HepG2 (cell line): ENCODE measurements at regions not wholly inside any gene's neighbourhood (a gene's known extent, or its start where the extent isn't known, plus 50 kb on each side); places are given as distances from the start of the nearest gene placed in this dataset.
A peak's percentile ranks its signal among the peaks of the same experiment; 100 is the strongest.

Experiments
- ATAC-seq: fragments of 200-7000 bp; cut with Tn5 transposase; 3 replicates; pipeline ENCODE4 v1.9.1; 2020; ENCODE audit warnings: mild to moderate bottlenecking, moderate library complexity
- BruUV-seq: library from RNA; stranded (reverse); fragments of 400-500 nt; replicated peaks from 2 replicates; lab custom pipeline; 2021; lab: Mats Ljungman, UMichigan
- CTCF ChIA-PET: fragments of 300-600 bp; formaldehyde crosslinking; extraction: SDS; loops from one replicate; lab custom pipeline; 2021; ENCODE audit warnings: low total read pairs, inconsistent platforms, low intra/inter-chr PET ratio; lab: Yijun Ruan, JAX
- POLR2A ChIA-PET: fragments of 350-600 bp; sonication (Branson Sonifier 250); formaldehyde crosslinking; loops from one replicate; lab custom pipeline; 2020; ENCODE audit warnings: antibody characterized with exemption, inconsistent platforms; lab: Yijun Ruan, JAX
- DNase-seq: peaks from one replicate; pipeline ENCODE4 v3.0.0-alpha.2; 2015; ENCODE audit warnings: low spot score
- FAIRE-seq: peaks from 3 replicates; lab custom pipeline; 2011; peaks lifted over from hg19 to GRCh38; lab: Jason Lieb, UNC
- H2AFZ ChIP-seq: one replicate; pipeline ENCODE4 v1.6.1; 2011; ENCODE audit warnings: low read length, inconsistent platforms
- H3K27ac ChIP-seq: fragments of 300-600 bp; 3 replicates; pipeline ENCODE4 v1.8.0; 2011; ENCODE audit warnings: mixed run types, mild to moderate bottlenecking, mixed read lengths, low read length, inconsistent platforms; ENCODE audit not compliant: insufficient read depth; ENCODE audit errors: extremely low read length
- H3K27me3 ChIP-seq, 2 experiments: fragments of 200-600 bp in 1 of 2; 2 replicates in 1 of 2; 3 replicates in 1 of 2; pipeline versions ENCODE4 v1.6.0 to v1.8.0; 2011; ENCODE audit warnings: low read length in 2 of 2, mild to moderate bottlenecking in 2 of 2, moderate library complexity in 2 of 2, inconsistent platforms in 1 of 2; ENCODE audit not compliant: insufficient read depth in 2 of 2, control insufficient read depth in 1 of 2
- H3K36me3 ChIP-seq, 2 experiments: fragments of 200-600 bp in 1 of 2; replicated peaks in 1 of 2; 2 replicates in 1 of 2; 3 replicates in 1 of 2; pipeline versions ENCODE4 v1.5.1 to v1.8.0; 2011; ENCODE audit warnings: low read length in 2 of 2, inconsistent platforms in 1 of 2; ENCODE audit not compliant: insufficient read depth in 2 of 2, control insufficient read depth in 1 of 2
- H3K4me1 ChIP-seq: 2 replicates; pipeline ENCODE4 v1.5.1; 2012; ENCODE audit warnings: low read length, inconsistent platforms; ENCODE audit not compliant: insufficient read depth
- H3K4me2 ChIP-seq: 2 replicates; pipeline ENCODE4 v1.6.0; 2011; ENCODE audit warnings: low read depth, low read length, inconsistent platforms
- H3K4me3 ChIP-seq, 3 experiments: fragments of 200-600 bp in 1 of 3; sonication (generic), shearing (Covaris generic) in 1 of 3; replicated peaks in 1 of 3; 2 replicates each; pipeline ENCODE4 v1.5.1; 2011 to 2016; ENCODE audit warnings: low read length in 3 of 3, inconsistent platforms in 2 of 3, low read depth in 2 of 3, mild to moderate bottlenecking in 2 of 3, control low read depth in 1 of 3, mixed read lengths in 1 of 3; ENCODE audit not compliant: insufficient read depth in 1 of 3
- H3K79me2 ChIP-seq: one replicate; pipeline ENCODE4 v1.6.1; 2011; ENCODE audit warnings: low read length, inconsistent platforms; ENCODE audit not compliant: insufficient read depth
- H3K9ac ChIP-seq: 2 replicates; pipeline ENCODE4 v1.6.0; 2011; ENCODE audit warnings: mild to moderate bottlenecking, low read depth, low read length, inconsistent platforms; ENCODE audit not compliant: insufficient read depth
- H3K9me3 ChIP-seq: 2 replicates; pipeline ENCODE4 v1.5.1; 2012; ENCODE audit warnings: mild to moderate bottlenecking, low read length
- H4K20me1 ChIP-seq: 2 replicates; pipeline ENCODE4 v1.6.0; 2011; ENCODE audit warnings: inconsistent platforms, mild to moderate bottlenecking, low read length, moderate library complexity; ENCODE audit not compliant: insufficient read depth
- GABPA ChIP-seq, 2 experiments: IDR thresholded peaks; 2 replicates each; pipeline ENCODE4 v1.6.1; 2011 to 2016; ENCODE audit warnings: low read depth in 2 of 2, low read length in 1 of 2, missing biosample characterization in 1 of 2, missing genetic modification characterization in 1 of 2
- HCFC1 ChIP-seq: fragments of 150-350 bp; IDR thresholded peaks from 2 replicates; pipeline ENCODE4 v1.6.1; 2014; ENCODE audit warnings: low read depth, low read length
- HDAC6 ChIP-seq: fragments of 200-600 bp; sonication (generic); IDR thresholded peaks from 2 replicates; pipeline ENCODE4 v1.7.0; 2017; ENCODE audit warnings: mild to moderate bottlenecking, antibody characterized with exemption, low read length, low read depth
- HNRNPK ChIP-seq: fragments of 200-400 bp; formaldehyde crosslinking; IDR thresholded peaks from 2 replicates; pipeline ENCODE4 v1.6.1; 2018; ENCODE audit warnings: low read length, low read depth, moderate library complexity, mild to moderate bottlenecking; ENCODE audit not compliant: poor library complexity, severe bottlenecking
- PHF21A ChIP-seq: sonication (generic); formaldehyde crosslinking; IDR thresholded peaks from 2 replicates; pipeline ENCODE4 v1.5.0; 2020; ENCODE audit warnings: mild to moderate bottlenecking, missing genetic modification reagents
- SSRP1 ChIP-seq: IDR thresholded peaks from 2 replicates; pipeline ENCODE4 v1.6.1; 2016; ENCODE audit warnings: control low read depth
- TBP ChIP-seq: sonication (generic); formaldehyde crosslinking; IDR thresholded peaks from 2 replicates; pipeline ENCODE4 v1.5.0; 2020; ENCODE audit warnings: missing genetic modification reagents
- U2AF1 ChIP-seq: fragments of 200-400 bp; formaldehyde crosslinking; optimal IDR thresholded peaks from 2 replicates; pipeline ENCODE3; 2017; ENCODE audit warnings: mild to moderate bottlenecking, low read depth, low read length
- ZFY ChIP-seq: sonication (generic); formaldehyde crosslinking; IDR thresholded peaks from 2 replicates; pipeline ENCODE4 v1.4.0; 2020; ENCODE audit warnings: missing genetic modification reagents
- ZMYM3 ChIP-seq: sonication (generic); formaldehyde crosslinking; IDR thresholded peaks from 2 replicates; pipeline ENCODE4 v1.5.1; 2020; ENCODE audit warnings: mild to moderate bottlenecking, missing genetic modification reagents
- ZNF20 ChIP-seq: sonication (generic); formaldehyde crosslinking; IDR thresholded peaks from 2 replicates; pipeline ENCODE4 v1.4.0; 2020; ENCODE audit warnings: mild to moderate bottlenecking, moderate library complexity, missing genetic modification reagents
- ZZZ3 ChIP-seq: sonication (generic); formaldehyde crosslinking; IDR thresholded peaks from 2 replicates; pipeline ENCODE4 v1.4.0; 2020; ENCODE audit warnings: missing genetic modification reagents, mild to moderate bottlenecking, borderline replicate concordance
- WGBS: methylation state at CpG from one replicate; pipeline ENCODE4 v1.1.6; 2017; ENCODE audit warnings: low lambda C conversion rate; 5-methylcytosine and 5-hydroxymethylcytosine counted together
- in situ Hi-C: cut with HindIII; loops from 2 replicates; pipeline ENCODE4 v1.10.0; 2017; ENCODE audit warnings: low pct_unique_long_range_greater_than_20kb; ENCODE audit not compliant: extremely low pct_ligation_motif_present
- intact Hi-C: fragments of 100-400 bp; cut with micrococcal nuclease; formaldehyde crosslinking; loops from one replicate; pipeline ENCODE4 v1.10.0; 2022; ENCODE audit not compliant: unreplicated experiment
- TF ChIP-seq, protein P1 (sequence below): sonication (generic); formaldehyde crosslinking; IDR thresholded peaks from one replicate; pipeline ENCODE4 v1.5.1; 2020; ENCODE audit warnings: mild to moderate bottlenecking, missing genetic modification reagents; ENCODE audit errors: not compliant biosample characterization

GRCh38 chr6:139923964-139924475 is 549.6 kb upstream of the CITED2 start:
- FAIRE-seq = no peak
- ChIA-PET POLR2A (no interaction called here), CTCF (no interaction called here)
- ATAC-seq = no peak
- Histone ChIP-seq H2AFZ (no peak overlapping the region), H3K27me3 (no peaks in the 10 kb centered on the region), H3K9me3 (no peaks in the 10 kb centered on the region), H3K36me3 (no peaks in the 10 kb centered on the region), H3K9ac (no peak overlapping the region), H3K4me1 (peaks cover 16% of the 10 kb centered on the region), H3K79me2 (no peaks in the 10 kb centered on the region), H3K4me2 (no peak overlapping the region), H4K20me1 (no peaks in the 10 kb centered on the region), H3K27ac (no peak overlapping the region), H3K4me3 (no peak overlapping the region)
- in situ Hi-C loops (no loop called here), intact Hi-C loops (no loop called here)
- no peak for DNase-seq
- peak; percentile 80 for TF ChIP-seq HNRNPK
- no peak for TF ChIP-seq ZZZ3
- no TSS peak for BruUV-seq
- WGBS = 61% methylated on average over 5 of the region's 5 CpGs

GRCh38 chr6:139922236-139922635 is 547.8 kb upstream of the CITED2 start:
- ChIA-PET CTCF (no interaction called here), POLR2A (no interaction called here)
- Histone ChIP-seq H4K20me1 (no peaks in the 10 kb centered on the region), H3K27ac (no peak overlapping the region), H3K9ac (no peak overlapping the region), H2AFZ (no peak overlapping the region), H3K4me2 (no peak overlapping the region), H3K4me3 (no peak overlapping the region), H3K9me3 (no peaks in the 10 kb centered on the region), H3K36me3 (no peaks in the 10 kb centered on the region), H3K79me2 (no peaks in the 10 kb centered on the region), H3K4me1 (peaks cover 16% of the 10 kb centered on the region), H3K27me3 (no peaks in the 10 kb centered on the region)
- 41% methylated on average over 4 of the region's 4 CpGs for WGBS
- BruUV-seq = no TSS peak
- FAIRE-seq = no peak
- no peak for DNase-seq
- no peak for ATAC-seq
- in situ Hi-C loops = no loop called here
- intact Hi-C loops = no loop called here
- TF ChIP-seq TBP (CRISPR knock-in tag) = no peak
- no peak for TF ChIP-seq ZMYM3 (CRISPR knock-in tag)
- no peak for TF ChIP-seq GABPA (IDR thresholded peaks at IDR 0.05; ENCODE audit: low read depth, low read length)
- no peak for TF ChIP-seq GABPA (CRISPR knock-in tag; IDR thresholded peaks at IDR 0.05; ENCODE audit: low read depth)
- no peak for TF ChIP-seq PHF21A (CRISPR knock-in tag)
- TF ChIP-seq HDAC6 = no peak
- no peak for TF ChIP-seq HCFC1
- no peak for TF ChIP-seq SSRP1 (CRISPR knock-in tag)
- no peak for TF ChIP-seq U2AF1
- TF ChIP-seq, protein P1, sequence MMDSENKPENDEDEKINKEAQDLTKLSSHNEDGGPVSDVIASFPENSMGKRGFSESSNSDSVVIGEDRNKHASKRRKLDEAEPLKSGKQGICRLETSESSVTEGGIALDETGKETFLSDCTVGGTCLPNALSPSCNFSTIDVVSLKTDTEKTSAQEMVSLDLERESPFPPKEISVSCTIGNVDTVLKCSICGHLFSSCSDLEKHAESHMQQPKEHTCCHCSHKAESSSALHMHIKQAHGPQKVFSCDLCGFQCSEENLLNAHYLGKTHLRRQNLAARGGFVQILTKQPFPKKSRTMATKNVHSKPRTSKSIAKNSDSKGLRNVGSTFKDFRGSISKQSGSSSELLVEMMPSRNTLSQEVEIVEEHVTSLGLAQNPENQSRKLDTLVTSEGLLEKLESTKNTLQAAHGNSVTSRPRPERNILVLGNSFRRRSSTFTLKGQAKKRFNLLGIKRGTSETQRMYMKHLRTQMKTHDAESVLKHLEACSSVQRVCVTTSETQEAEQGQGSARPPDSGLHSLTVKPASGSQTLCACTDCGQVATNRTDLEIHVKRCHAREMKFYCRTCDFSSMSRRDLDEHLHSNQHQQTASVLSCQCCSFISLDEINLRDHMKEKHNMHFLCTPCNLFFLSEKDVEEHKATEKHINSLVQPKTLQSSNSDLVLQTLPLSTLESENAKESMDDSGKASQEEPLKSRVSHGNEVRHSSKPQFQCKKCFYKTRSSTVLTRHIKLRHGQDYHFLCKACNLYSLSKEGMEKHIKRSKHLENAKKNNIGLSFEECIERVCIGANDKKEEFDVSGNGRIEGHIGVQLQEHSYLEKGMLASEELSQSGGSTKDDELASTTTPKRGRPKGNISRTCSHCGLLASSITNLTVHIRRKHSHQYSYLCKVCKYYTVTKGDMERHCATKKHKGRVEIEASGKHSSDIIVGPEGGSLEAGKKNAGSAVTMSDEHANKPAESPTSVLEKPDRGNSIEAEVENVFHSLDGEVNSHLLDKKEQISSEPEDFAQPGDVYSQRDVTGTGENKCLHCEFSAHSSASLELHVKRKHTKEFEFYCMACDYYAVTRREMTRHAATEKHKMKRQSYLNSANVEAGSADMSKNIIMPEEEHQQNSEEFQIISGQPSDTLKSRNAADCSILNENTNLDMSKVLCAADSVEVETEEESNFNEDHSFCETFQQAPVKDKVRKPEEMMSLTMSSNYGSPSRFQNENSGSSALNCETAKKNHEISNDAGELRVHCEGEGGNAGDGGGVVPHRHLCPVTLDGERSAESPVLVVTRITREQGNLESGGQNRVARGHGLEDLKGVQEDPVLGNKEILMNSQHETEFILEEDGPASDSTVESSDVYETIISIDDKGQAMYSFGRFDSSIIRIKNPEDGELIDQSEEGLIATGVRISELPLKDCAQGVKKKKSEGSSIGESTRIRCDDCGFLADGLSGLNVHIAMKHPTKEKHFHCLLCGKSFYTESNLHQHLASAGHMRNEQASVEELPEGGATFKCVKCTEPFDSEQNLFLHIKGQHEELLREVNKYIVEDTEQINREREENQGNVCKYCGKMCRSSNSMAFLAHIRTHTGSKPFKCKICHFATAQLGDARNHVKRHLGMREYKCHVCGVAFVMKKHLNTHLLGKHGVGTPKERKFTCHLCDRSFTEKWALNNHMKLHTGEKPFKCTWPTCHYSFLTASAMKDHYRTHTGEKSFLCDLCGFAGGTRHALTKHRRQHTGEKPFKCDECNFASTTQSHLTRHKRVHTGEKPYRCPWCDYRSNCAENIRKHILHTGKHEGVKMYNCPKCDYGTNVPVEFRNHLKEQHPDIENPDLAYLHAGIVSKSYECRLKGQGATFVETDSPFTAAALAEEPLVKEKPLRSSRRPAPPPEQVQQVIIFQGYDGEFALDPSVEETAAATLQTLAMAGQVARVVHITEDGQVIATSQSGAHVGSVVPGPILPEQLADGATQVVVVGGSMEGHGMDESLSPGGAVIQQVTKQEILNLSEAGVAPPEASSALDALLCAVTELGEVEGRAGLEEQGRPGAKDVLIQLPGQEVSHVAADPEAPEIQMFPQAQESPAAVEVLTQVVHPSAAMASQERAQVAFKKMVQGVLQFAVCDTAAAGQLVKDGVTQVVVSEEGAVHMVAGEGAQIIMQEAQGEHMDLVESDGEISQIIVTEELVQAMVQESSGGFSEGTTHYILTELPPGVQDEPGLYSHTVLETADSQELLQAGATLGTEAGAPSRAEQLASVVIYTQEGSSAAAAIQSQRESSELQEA (CRISPR knock-in tag) = no peak
- no peak for TF ChIP-seq ZFY
- TF ChIP-seq ZNF20 (CRISPR knock-in tag) = no peak
